GM12878 (cell line): ENCODE measurements at regions not wholly inside any gene's neighbourhood (a gene's known extent, or its start where the extent isn't known, plus 50 kb on each side); places are given as distances from the start of the nearest gene placed in this dataset.

Source experiments
- BCL11A ChIP-seq: IDR thresholded peaks from 2 replicates; pipeline ENCODE4 v1.6.1; 2011; ENCODE audit warnings: low read depth, low read length
- CREM ChIP-seq: IDR thresholded peaks from 2 replicates; pipeline ENCODE4 v1.6.1; 2014; ENCODE audit warnings: antibody characterized with exemption, low read depth
- EZH2 ChIP-seq: IDR thresholded peaks from 2 replicates; pipeline ENCODE4 v1.6.1; 2012; ENCODE audit warnings: low read depth, mild to moderate bottlenecking, control low read depth, inconsistent platforms, low read length, borderline replicate concordance; ENCODE audit not compliant: control insufficient read depth
- GABPA ChIP-seq: IDR thresholded peaks from 2 replicates; pipeline ENCODE4 v1.6.1; 2014; ENCODE audit warnings: antibody characterized with exemption, low read depth, mild to moderate bottlenecking, inconsistent platforms
- NR2C1 ChIP-seq: fragments of 450-650 bp; IDR thresholded peaks from 2 replicates; pipeline ENCODE4 v1.6.1; 2017; ENCODE audit warnings: antibody characterized with exemption, mild to moderate bottlenecking, moderate library complexity
- POLR2AphosphoS5 ChIP-seq: IDR thresholded peaks from 2 replicates; pipeline ENCODE4 v1.6.1; 2011; ENCODE audit warnings: mild to moderate bottlenecking, low read length, inconsistent platforms
- TF ChIP-seq, protein P1 (sequence below), 3 experiments: IDR thresholded peaks in 2 of 3; conservative IDR thresholded peaks in 1 of 3; 2 replicates each; pipeline ENCODE4 v1.5.1; 2011; ENCODE audit warnings: low read depth in 3 of 3, low read length in 3 of 3, mild to moderate bottlenecking in 3 of 3, control low read depth in 2 of 3, moderate library complexity in 2 of 3, inconsistent platforms in 1 of 3, mixed read lengths in 1 of 3; ENCODE audit not compliant: control insufficient read depth in 2 of 3, insufficient read depth in 1 of 3; ENCODE audit errors: extremely low read depth in 1 of 3
- TF ChIP-seq, protein P2 (sequence below): fragments of 450-650 bp; formaldehyde crosslinking; IDR thresholded peaks from 2 replicates; pipeline ENCODE4 v1.4.0; 2020; ENCODE audit warnings: mild to moderate bottlenecking, moderate library complexity
- TF ChIP-seq, protein P3 (sequence below): fragments of 450-650 bp; IDR thresholded peaks from 2 replicates; pipeline ENCODE4 v1.6.1; 2016; ENCODE audit warnings: mild to moderate bottlenecking

GRCh38 chr10:128675405-128675804, 549.2 kb upstream of the MKI67 start:
- TF ChIP-seq GABPA (no peak), BCL11A (no peak), CREM (no peak), EZH2 (no peak), POLR2AphosphoS5 (no peak), NR2C1 (no peak)
- TF ChIP-seq, protein P1, sequence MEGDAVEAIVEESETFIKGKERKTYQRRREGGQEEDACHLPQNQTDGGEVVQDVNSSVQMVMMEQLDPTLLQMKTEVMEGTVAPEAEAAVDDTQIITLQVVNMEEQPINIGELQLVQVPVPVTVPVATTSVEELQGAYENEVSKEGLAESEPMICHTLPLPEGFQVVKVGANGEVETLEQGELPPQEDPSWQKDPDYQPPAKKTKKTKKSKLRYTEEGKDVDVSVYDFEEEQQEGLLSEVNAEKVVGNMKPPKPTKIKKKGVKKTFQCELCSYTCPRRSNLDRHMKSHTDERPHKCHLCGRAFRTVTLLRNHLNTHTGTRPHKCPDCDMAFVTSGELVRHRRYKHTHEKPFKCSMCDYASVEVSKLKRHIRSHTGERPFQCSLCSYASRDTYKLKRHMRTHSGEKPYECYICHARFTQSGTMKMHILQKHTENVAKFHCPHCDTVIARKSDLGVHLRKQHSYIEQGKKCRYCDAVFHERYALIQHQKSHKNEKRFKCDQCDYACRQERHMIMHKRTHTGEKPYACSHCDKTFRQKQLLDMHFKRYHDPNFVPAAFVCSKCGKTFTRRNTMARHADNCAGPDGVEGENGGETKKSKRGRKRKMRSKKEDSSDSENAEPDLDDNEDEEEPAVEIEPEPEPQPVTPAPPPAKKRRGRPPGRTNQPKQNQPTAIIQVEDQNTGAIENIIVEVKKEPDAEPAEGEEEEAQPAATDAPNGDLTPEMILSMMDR (IDR thresholded peaks at IDR 0.05 in 2 of 3, conservative IDR thresholded peaks at IDR 0.05 in 1 of 3; ENCODE audit: control insufficient read depth in 2 of 3, extremely low read depth in 1 of 3, insufficient read depth in 1 of 3, low read depth in 3 of 3, low read length in 3 of 3), result no peak
- TF ChIP-seq, protein P2, sequence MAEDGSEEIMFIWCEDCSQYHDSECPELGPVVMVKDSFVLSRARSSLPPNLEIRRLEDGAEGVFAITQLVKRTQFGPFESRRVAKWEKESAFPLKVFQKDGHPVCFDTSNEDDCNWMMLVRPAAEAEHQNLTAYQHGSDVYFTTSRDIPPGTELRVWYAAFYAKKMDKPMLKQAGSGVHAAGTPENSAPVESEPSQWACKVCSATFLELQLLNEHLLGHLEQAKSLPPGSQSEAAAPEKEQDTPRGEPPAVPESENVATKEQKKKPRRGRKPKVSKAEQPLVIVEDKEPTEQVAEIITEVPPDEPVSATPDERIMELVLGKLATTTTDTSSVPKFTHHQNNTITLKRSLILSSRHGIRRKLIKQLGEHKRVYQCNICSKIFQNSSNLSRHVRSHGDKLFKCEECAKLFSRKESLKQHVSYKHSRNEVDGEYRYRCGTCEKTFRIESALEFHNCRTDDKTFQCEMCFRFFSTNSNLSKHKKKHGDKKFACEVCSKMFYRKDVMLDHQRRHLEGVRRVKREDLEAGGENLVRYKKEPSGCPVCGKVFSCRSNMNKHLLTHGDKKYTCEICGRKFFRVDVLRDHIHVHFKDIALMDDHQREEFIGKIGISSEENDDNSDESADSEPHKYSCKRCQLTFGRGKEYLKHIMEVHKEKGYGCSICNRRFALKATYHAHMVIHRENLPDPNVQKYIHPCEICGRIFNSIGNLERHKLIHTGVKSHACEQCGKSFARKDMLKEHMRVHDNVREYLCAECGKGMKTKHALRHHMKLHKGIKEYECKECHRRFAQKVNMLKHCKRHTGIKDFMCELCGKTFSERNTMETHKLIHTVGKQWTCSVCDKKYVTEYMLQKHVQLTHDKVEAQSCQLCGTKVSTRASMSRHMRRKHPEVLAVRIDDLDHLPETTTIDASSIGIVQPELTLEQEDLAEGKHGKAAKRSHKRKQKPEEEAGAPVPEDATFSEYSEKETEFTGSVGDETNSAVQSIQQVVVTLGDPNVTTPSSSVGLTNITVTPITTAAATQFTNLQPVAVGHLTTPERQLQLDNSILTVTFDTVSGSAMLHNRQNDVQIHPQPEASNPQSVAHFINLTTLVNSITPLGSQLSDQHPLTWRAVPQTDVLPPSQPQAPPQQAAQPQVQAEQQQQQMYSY (CRISPR knock-in tag), result no peak
- TF ChIP-seq, protein P3, sequence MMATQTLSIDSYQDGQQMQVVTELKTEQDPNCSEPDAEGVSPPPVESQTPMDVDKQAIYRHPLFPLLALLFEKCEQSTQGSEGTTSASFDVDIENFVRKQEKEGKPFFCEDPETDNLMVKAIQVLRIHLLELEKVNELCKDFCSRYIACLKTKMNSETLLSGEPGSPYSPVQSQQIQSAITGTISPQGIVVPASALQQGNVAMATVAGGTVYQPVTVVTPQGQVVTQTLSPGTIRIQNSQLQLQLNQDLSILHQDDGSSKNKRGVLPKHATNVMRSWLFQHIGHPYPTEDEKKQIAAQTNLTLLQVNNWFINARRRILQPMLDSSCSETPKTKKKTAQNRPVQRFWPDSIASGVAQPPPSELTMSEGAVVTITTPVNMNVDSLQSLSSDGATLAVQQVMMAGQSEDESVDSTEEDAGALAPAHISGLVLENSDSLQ, result no peak
